GM21786 (cell line): ENCODE measurements at regions not wholly inside any gene's neighbourhood (a gene's known extent, or its start where the extent isn't known, plus 50 kb on each side); places are given as distances from the start of the nearest gene placed in this dataset.
"Not testable (repeated sequence)": the region's sequence is repeated elsewhere in the genome, so short reads cannot be mapped to it uniquely, and the experiment has no call there.

ENCODE experiments used
- ATAC-seq: cut with Tn5 transposase; IDR thresholded peaks from one replicate; pipeline ENCODE4 v1.9.1; 2021; ENCODE audit not compliant: unreplicated experiment

- ATAC-seq: peak; percentile 77
These were observed 5455.9 kb upstream of the TPTE start for GRCh38 chr21:5065240-5066211.

- not testable (repeated sequence) for ATAC-seq
These were observed 5454.6 kb upstream of the TPTE start for GRCh38 chr21:5066682-5067251.

- ATAC-seq: not testable (repeated sequence)
These were observed 5453.9 kb upstream of the TPTE start for GRCh38 chr21:5067326-5068048.

GRCh38 chr21:5068649-5069048 lies 5452.7 kb upstream of the TPTE start:
- not testable (repeated sequence) for ATAC-seq

GRCh38 chr21:5071180-5071579 lies 5450.2 kb upstream of the TPTE start:
- not testable (repeated sequence) for ATAC-seq

GRCh38 chr21:5076854-5077253 lies 5444.5 kb upstream of the TPTE start:
- not testable (repeated sequence) for ATAC-seq

- ATAC-seq: not testable (repeated sequence)
These were observed 5442.0 kb upstream of the TPTE start for GRCh38 chr21:5079361-5079760.

- ATAC-seq: not testable (repeated sequence)
These were observed 5441.4 kb upstream of the TPTE start for GRCh38 chr21:5080015-5080414.

- ATAC-seq: not testable (repeated sequence)
These were observed 5437.1 kb upstream of the TPTE start for GRCh38 chr21:5084246-5084645.

- not testable (repeated sequence) for ATAC-seq
These were observed 5435.9 kb upstream of the TPTE start for GRCh38 chr21:5085456-5085855.

GRCh38 chr21:5086416-5086815 lies 5435.0 kb upstream of the TPTE start:
- not testable (repeated sequence) for ATAC-seq

- ATAC-seq: not testable (repeated sequence)
These were observed 5432.6 kb upstream of the TPTE start for GRCh38 chr21:5088820-5089219.

- ATAC-seq: not testable (repeated sequence)
These were observed 5431.8 kb upstream of the TPTE start for GRCh38 chr21:5089399-5090089.

GRCh38 chr21:5090132-5091079 lies 5431.0 kb upstream of the TPTE start:
- not testable (repeated sequence) for ATAC-seq

- ATAC-seq: not testable (repeated sequence)
These were observed 5430.1 kb upstream of the TPTE start for GRCh38 chr21:5091274-5091673.

- ATAC-seq: not testable (repeated sequence)
These were observed 5425.8 kb upstream of the TPTE start for GRCh38 chr21:5095628-5096027.

- not testable (repeated sequence) for ATAC-seq
These were observed 5423.2 kb upstream of the TPTE start for GRCh38 chr21:5098010-5098743.

GRCh38 chr21:5100604-5101174 lies 5420.7 kb upstream of the TPTE start:
- ATAC-seq: not testable (repeated sequence)

GRCh38 chr21:5101749-5102148 lies 5419.6 kb upstream of the TPTE start:
- ATAC-seq: peak; percentile 38
